KBM-7 (cell line): ENCODE measurements at regions not wholly inside any gene's neighbourhood (a gene's known extent, or its start where the extent isn't known, plus 50 kb on each side); places are given as distances from the start of the nearest gene placed in this dataset.
"Not testable (repeated sequence)": the region's sequence is repeated elsewhere in the genome, so short reads cannot be mapped to it uniquely, and the experiment has no call there.

Experiments used
- DNase-seq: peaks from one replicate; pipeline ENCODE4 v3.0.0-alpha.2; 2015
- in situ Hi-C: fragments of 300-500 bp; cut with MboI; formaldehyde crosslinking; loops from 2 replicates; pipeline ENCODE4 v1.14.3; 2020; ENCODE audit warnings: low sequenced_read_pairs, low pct_unique_long_range_greater_than_20kb, mixed read lengths

- DNase-seq, in situ Hi-C loops: not testable (repeated sequence)
Measured at GRCh38 chr1:189718147-189718795, 759.4 kb downstream of the BRINP3 start.

- in situ Hi-C loops, result no loop called here
- DNase-seq, result no peak
Measured at GRCh38 chr1:189726806-189727205, 750.9 kb downstream of the BRINP3 start.

- DNase-seq, result no peak
- in situ Hi-C loops, result no loop called here
Measured at GRCh38 chr1:189751311-189751710, 726.4 kb downstream of the BRINP3 start.

- in situ Hi-C loops, result no loop called here
Measured at GRCh38 chr1:189752461-189752995, 725.1 kb downstream of the BRINP3 start.

GRCh38 chr1:189755100-189755499, 722.6 kb downstream of the BRINP3 start:
- in situ Hi-C loops, DNase-seq: not testable (repeated sequence)

More at GRCh38 chr1:189752461-189752995, 725.1 kb downstream of the BRINP3 start:
- DNase-seq, result no peak

- in situ Hi-C loops, result no loop called here
- no peak for DNase-seq
Measured at GRCh38 chr1:189764391-189765320, 713.0 kb downstream of the BRINP3 start.

- in situ Hi-C loops, result no loop called here
- no peak for DNase-seq
Measured at GRCh38 chr1:189769448-189769847, 708.2 kb downstream of the BRINP3 start.

- in situ Hi-C loops, result no loop called here
Measured at GRCh38 chr1:189774721-189775287, 702.9 kb downstream of the BRINP3 start.

GRCh38 chr1:189775343-189775742, 702.3 kb downstream of the BRINP3 start:
- DNase-seq, result no peak
- in situ Hi-C loops, result no loop called here

More at GRCh38 chr1:189774721-189775287, 702.9 kb downstream of the BRINP3 start:
- DNase-seq, result no peak

- in situ Hi-C loops, result no loop called here
- no peak for DNase-seq
Measured at GRCh38 chr1:189779034-189779433, 698.6 kb downstream of the BRINP3 start.

GRCh38 chr1:189782295-189782694, 695.4 kb downstream of the BRINP3 start:
- in situ Hi-C loops, result no loop called here

GRCh38 chr1:189783456-189783855, 694.2 kb downstream of the BRINP3 start:
- in situ Hi-C loops, result no loop called here
- no peak for DNase-seq

More at GRCh38 chr1:189782295-189782694, 695.4 kb downstream of the BRINP3 start:
- DNase-seq, result no peak

- in situ Hi-C loops, result no loop called here
Measured at GRCh38 chr1:189786761-189787160, 690.9 kb downstream of the BRINP3 start.

GRCh38 chr1:189787201-189787600, 690.5 kb downstream of the BRINP3 start:
- DNase-seq, result no peak
- in situ Hi-C loops, result no loop called here

More at GRCh38 chr1:189786761-189787160, 690.9 kb downstream of the BRINP3 start:
- no peak for DNase-seq

GRCh38 chr1:189790335-189790734, 687.3 kb downstream of the BRINP3 start:
- in situ Hi-C loops, result no loop called here
- no peak for DNase-seq

GRCh38 chr1:189803364-189803763, 674.3 kb downstream of the BRINP3 start:
- DNase-seq, result no peak
- in situ Hi-C loops, result no loop called here

- DNase-seq, result no peak
- in situ Hi-C loops, result no loop called here
Measured at GRCh38 chr1:189804352-189804751, 673.3 kb downstream of the BRINP3 start.

GRCh38 chr1:189805735-189806134, 671.9 kb downstream of the BRINP3 start:
- DNase-seq, result no peak
- in situ Hi-C loops, result no loop called here

- DNase-seq, in situ Hi-C loops: not testable (repeated sequence)
Measured at GRCh38 chr1:189810639-189811038, 667.0 kb downstream of the BRINP3 start.

- DNase-seq, result no peak
- in situ Hi-C loops, result no loop called here
Measured at GRCh38 chr1:189811960-189812359, 665.7 kb downstream of the BRINP3 start.
